Fibroblast of skin of right quadriceps (primary cell): ENCODE measurements at regions not wholly inside any gene's neighbourhood (a gene's known extent, or its start where the extent isn't known, plus 50 kb on each side); places are given as distances from the start of the nearest gene placed in this dataset.
A peak's percentile ranks its signal among the peaks of the same experiment; 100 is the strongest.

Experiments
- DNase-seq: peaks from one replicate; pipeline ENCODE4 v3.0.0-alpha.2; 2013

DNA sequence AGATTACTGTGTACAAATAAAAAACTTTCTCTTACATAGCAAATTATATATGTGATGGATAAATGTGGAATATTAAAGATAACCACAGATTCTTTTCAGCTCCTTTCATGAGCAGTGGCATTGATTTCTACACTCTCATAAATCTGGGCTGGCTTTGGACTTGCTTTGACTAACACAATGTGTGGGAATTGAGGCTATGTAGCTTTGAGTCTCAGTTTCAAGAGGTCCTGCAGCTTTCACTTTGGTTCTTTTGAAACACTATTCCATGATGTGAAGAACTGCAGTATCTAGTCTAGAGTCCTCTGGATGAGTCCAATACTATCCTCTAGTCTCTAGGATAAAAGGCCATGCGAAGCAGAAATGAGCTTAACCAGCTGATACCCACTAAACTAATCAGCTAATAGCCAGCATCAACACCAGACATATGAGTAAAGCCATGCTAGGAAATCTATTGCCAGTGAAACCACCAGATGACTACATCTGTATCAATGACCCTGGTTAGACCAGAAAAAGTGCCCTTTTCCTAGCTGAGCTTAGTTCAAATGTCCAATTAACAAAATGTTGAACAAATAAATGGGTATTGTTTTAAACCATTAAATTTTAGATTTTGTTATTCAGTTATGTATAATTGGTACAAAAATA lies 274.9 kb upstream of the ZPLD1 start:
- no peak for DNase-seq

DNA sequence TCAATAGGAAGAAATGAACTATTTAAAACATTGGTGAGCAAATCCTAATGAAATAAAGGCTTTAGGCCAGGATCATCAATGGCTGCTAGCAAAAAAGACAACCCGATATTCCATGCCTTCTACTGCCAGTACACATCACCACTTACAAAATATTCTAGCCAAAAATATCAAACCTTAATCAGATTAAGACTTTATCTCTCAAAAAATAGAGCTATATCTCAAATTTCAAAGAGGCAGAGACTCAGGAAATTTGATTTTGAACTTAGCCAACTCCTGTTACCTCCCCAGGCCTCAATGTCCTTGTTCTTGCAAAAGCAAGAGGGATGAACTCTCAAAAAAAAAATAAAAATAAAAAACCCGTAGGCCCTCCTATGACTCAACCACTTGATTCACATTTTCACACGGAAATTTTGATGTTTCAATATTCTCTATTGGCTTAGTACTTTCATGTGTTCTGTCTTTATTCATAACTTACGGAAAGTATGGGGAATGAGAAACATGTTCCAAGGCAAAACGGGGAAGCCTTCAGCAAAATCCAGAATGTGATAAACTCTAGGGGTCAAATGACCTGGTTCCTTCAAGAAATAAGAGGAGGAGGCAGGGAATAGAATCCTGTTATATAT lies 273.3 kb upstream of the ZPLD1 start:
- DNase-seq: no peak

GRCh38 chr3:102162251-102162650 lies 272.6 kb upstream of the ZPLD1 start:
- no peak for DNase-seq

- DNase-seq: peak; percentile 63
Observed at GRCh38 chr3:102163039-102163817, 271.6 kb upstream of the ZPLD1 start.

DNA sequence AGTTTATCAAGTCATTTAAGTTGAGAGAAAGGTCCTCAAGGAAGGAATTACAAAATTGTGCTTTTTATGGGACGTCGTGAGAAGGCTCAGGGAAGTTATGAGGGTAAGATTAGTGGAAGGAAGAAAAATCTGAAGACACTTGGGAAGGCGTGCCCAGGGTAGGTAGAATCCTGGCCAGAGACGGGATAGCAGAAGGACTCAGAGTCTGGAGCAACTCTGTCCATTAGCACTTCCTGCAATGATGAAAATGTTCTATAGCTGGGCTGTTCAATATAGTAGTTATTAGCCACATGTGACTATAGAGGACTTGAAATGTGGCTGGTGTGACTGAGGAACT lies 271.0 kb upstream of the ZPLD1 start:
- DNase-seq: no peak

DNA sequence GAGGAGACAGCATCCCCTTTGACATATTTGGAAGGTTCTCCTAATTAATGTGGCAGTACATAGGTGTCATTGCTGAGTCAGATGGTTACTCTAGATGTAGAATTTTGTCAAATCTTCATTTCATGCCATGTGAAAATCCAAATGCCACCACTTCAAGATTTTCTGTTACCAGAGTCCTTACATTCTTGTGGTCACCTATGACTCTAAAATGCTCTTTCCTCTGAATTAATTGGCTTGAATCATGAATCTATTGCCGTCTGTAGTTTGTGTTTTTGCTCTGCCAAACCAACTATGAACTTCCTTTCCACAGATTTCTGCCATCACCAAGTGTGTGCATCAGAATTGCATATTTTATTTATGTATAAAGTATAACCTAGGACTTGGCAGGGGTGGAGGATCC lies 269.4 kb upstream of the ZPLD1 start:
- peak; percentile 82 for DNase-seq

- DNase-seq: no peak
Observed at GRCh38 chr3:102169915-102170479, 264.8 kb upstream of the ZPLD1 start.

DNA sequence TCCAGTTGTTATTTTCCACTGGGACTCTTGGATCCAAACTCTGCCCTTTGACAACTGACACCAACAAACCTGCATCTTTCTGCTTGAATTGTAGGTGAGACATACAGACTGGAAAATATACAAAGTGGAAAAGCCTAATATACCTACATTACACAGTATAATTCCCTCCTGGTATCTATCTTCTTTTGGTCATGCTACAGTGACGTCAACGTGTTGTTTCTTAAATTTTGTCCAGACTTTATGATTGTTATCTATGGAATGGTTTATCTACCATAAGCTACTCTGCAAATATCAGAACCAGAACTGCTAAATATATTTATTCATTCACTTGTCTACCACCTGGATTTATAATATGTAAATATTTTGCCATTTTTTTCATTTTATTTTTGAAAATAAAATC lies 264.3 kb upstream of the ZPLD1 start:
- DNase-seq: no peak

DNA sequence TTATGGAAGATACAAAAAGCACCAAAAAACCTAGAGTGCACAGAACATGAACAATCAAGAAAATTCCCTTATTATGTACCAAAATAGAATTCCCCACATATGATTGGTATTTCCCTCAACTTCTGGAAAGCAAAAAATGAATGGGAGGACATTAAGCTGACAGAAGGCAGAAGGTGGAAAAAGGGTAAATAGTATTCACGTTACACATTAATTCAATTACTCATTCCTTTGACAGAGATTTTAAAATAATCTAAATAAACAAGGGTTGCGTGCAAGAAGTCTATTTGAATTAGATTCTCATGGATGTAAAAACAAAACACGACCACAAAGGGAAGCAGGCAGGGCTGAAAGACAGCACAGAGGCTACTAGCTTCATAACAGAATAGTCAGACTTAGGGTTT lies 260.5 kb upstream of the ZPLD1 start:
- peak; percentile 65 for DNase-seq

DNA sequence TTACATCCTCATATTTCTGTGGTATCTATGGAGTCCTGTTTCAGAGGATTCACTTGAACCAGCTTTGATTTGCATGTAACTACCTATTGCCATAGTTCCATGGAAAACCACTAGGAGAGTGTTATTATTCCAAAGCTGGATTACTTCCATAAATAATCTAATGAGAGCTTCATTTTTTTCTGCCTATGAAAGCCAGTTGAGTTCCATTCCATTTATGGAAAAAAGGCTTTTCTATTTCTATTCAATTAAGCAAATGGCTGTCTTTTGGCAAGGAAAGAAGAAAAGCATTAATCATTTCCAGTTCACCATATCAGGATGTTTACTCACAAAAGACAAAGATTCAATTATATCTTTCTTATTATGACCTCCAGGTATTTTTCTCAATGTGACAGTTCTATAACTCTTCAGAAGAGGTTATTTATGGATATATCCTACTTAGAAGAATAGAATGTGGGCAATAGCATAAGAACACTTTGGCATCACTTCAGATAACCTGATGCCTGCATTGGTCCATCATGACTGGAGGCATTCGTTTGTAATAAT lies 259.9 kb upstream of the ZPLD1 start:
- peak; percentile 50 for DNase-seq

DNA sequence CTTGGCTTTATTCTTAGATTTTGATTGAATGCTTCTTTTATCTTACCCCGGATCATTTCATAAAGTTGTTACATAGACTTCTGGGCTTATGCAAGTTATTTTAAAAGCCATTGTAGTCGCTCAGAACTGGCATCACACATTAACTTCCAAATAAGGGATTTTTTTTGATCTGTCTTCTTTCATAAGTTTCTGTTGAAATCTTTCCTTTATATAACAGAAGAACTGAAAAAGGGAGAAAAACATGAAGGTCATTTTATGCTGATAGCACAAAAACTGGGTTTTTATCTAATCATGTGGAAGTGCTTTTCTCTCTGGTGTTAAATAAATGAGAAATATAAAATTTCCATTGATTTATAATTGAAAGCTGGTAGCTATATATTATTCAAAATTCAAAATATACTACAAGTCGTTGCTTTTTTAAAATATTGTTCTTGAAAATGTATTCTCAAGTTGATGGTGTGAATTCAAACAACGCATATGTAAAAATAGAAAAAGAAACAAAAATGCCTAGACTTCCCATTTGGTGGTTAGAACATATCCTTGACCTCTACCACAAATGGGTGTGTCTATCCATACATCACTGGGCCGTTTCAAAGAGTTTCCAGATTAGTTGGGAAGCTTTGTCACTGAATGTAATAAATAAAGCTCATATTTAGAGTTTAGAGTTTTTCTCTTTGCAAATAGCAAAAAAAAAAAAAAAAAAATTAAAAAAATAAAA lies 258.3 kb upstream of the ZPLD1 start:
- no peak for DNase-seq

GRCh38 chr3:102177075-102177755 lies 257.6 kb upstream of the ZPLD1 start:
- no peak for DNase-seq

DNA sequence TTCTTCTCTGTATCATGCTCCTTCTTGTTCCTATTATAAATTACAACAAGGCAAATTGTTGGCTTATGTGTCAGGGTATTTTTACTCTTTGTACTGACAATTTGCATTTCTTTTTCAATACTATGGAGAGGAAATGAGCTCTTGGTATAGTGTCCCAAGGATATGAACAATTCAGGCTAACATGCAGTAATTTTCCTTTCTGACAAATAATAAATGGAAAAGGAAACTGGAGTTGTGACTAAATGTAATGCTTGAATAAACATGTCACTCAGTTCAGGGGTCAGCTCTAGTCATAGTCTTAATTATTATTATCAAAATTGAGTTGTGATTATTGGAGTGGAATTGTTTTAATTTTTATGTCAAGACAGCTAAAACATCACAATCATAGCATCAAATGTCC lies 256.0 kb upstream of the ZPLD1 start:
- DNase-seq: no peak

GRCh38 chr3:102179326-102180177 lies 255.3 kb upstream of the ZPLD1 start:
- no peak for DNase-seq

GRCh38 chr3:102180280-102180931 lies 254.4 kb upstream of the ZPLD1 start:
- DNase-seq: peak; percentile 95

DNA sequence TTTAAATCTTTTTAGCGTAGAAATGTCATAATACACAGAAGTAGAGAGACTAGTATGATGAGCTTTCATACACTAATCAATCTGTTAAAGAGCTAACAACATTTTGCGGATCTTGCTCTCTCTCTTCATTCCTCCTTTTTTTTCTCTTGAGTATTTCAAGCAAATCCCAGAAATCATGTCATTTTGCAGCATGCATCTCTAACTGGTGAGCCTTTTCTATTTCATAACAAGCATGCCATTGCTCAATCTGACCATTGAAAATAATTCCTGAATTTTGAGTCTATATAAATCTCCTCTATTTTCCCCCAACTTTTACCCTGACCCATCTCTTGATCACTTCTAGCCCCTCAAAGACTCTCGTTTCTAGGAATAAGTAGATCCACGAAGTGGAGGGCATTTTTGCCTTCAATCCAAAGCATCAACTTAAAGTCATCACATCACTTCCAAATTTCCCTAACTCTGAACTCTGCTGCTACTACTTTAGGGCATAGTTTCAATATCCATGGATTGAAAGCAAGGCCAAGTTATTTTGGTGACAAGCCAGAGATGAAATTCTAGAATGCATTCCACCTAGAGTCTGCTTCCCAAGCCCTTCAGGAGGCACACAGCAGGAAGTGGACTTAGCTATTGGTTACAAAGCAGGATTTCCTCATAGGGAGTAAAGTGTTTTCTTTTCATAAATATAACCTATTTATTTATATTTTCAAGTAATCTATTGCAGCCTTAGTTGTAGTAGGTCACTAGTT lies 253.5 kb upstream of the ZPLD1 start:
- DNase-seq: peak; percentile 91

DNA sequence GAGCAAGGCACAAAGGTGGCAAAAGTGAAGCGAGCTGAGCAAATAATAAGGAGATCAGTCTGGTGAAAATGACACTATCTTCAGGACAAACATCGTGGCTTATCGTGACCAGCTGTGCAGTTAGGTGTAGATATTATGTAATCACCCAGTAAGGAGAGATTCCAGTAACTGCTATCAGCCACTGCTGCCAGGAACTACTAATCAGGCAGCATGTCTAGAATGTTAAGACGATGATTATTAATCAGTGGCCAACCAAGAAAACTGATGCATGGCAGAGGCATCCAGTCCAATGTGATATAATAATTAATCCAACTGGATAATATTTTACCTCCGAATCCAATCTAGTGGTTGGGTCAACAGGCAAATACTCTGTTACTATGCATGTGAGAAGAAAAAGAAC lies 252.7 kb upstream of the ZPLD1 start:
- DNase-seq: peak; percentile 79

DNA sequence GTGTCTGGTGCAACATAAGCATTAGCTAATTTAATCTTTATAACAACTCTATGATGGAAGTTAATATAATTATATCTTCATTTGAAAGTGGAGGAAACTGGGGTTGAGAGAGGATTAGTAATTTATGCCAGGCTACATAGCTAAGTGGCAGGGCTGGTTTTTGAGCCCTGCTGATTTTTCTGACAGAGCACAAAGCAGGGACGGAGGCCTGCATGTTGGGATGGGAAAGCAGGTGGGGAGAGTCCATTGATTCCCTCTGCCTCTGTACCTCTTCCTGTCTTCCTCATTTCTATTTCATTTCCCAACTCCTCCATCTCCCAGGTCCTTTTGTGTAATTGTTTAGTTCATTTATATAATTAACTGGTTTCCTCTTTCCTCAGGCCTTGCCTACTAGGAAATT lies 251.6 kb upstream of the ZPLD1 start:
- no peak for DNase-seq

DNA sequence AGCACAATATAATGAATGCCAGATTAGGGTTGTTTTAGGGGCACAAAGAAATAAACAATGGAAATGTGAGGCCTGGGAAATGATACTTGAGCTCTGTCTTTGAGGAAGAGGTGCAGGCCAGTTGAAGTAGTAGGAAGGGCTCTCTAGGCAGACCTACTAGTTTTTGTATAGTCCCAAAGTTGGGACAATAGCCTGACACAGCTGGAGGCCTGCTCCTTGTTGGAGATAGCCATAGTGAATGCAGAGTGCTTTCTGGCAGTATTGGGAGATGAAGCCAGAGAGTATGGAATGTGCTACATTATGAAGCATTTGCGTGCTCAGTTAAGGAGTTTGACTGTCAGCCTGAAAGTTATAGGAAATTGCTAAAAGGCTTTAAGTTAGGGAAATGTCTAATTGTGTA lies 251.2 kb upstream of the ZPLD1 start:
- DNase-seq: no peak

- no peak for DNase-seq
Observed at GRCh38 chr3:102189541-102189940, 245.3 kb upstream of the ZPLD1 start.
